Ishikawa (cell line): ENCODE measurements at regions not wholly inside any gene's neighbourhood (a gene's known extent, or its start where the extent isn't known, plus 50 kb on each side); places are given as distances from the start of the nearest gene placed in this dataset.

Experiments
- CEBPB ChIP-seq: IDR thresholded peaks from 2 replicates; pipeline ENCODE4 v1.6.1; 2012
- CREB1 ChIP-seq: IDR thresholded peaks from 2 replicates; pipeline ENCODE4 v1.6.1; 2012; ENCODE audit warnings: low read depth
- EGR1 ChIP-seq: IDR thresholded peaks from 2 replicates; pipeline ENCODE4 v1.6.1; 2012
- EP300 ChIP-seq: IDR thresholded peaks from 2 replicates; pipeline ENCODE4 v1.6.1; 2012; ENCODE audit warnings: borderline replicate concordance
- FOXM1 ChIP-seq: IDR thresholded peaks from 2 replicates; pipeline ENCODE4 v1.6.1; 2012; ENCODE audit warnings: low read depth, borderline replicate concordance
- MAX ChIP-seq: IDR thresholded peaks from 2 replicates; pipeline ENCODE4 v1.6.1; 2012
- NFIC ChIP-seq: IDR thresholded peaks from 2 replicates; pipeline ENCODE4 v1.6.1; 2012
- RAD21 ChIP-seq: IDR thresholded peaks from 2 replicates; pipeline ENCODE4 v1.6.1; 2012; ENCODE audit warnings: low read depth
- REST ChIP-seq: IDR thresholded peaks from 2 replicates; pipeline ENCODE4 v1.6.1; 2012; ENCODE audit warnings: low read depth, mild to moderate bottlenecking
- TAF1 ChIP-seq: IDR thresholded peaks from 2 replicates; pipeline ENCODE4 v1.6.1; 2012; ENCODE audit warnings: low read depth, mild to moderate bottlenecking
- TCF12 ChIP-seq: IDR thresholded peaks from 2 replicates; pipeline ENCODE4 v1.6.1; 2012; ENCODE audit warnings: low read depth
- TEAD4 ChIP-seq: IDR thresholded peaks from 2 replicates; pipeline ENCODE4 v1.6.1; 2012
- USF1 ChIP-seq: IDR thresholded peaks from 2 replicates; pipeline ENCODE4 v1.6.1; 2012
- YY1 ChIP-seq: IDR thresholded peaks from 2 replicates; pipeline ENCODE4 v1.6.1; 2012; ENCODE audit warnings: low read depth
- ZBTB7A ChIP-seq: IDR thresholded peaks from 2 replicates; pipeline ENCODE4 v1.6.1; 2012; ENCODE audit warnings: low read depth

GRCh38 chrX:73289039-73289438 is 74.4 kb upstream of the NAP1L2 start:
- TF ChIP-seq EP300, result no peak
- no peak for TF ChIP-seq TEAD4
- TF ChIP-seq RAD21, result peak; percentile 37; the same call in 1 of the 2 replicates
- no peak for TF ChIP-seq TAF1

- no peak for TF ChIP-seq RAD21
- TF ChIP-seq FOXM1, result no peak
- no peak for TF ChIP-seq NFIC
- TF ChIP-seq TEAD4, result no peak
- TF ChIP-seq YY1, result no peak
- TF ChIP-seq CEBPB, result no peak
- no peak for TF ChIP-seq REST
- TF ChIP-seq TAF1, result no peak
- TF ChIP-seq EP300, result no peak
- TF ChIP-seq MAX, result no peak
- TF ChIP-seq USF1, result no peak
- TF ChIP-seq TCF12, result no peak
- no peak for TF ChIP-seq ZBTB7A
- no peak for TF ChIP-seq EGR1
- no peak for TF ChIP-seq CREB1
Observed at GRCh38 chrX:73270753-73271152, 56.1 kb upstream of the NAP1L2 start.

- no peak for TF ChIP-seq EP300
- TF ChIP-seq CEBPB, result no peak
- TF ChIP-seq TEAD4, result no peak
- no peak for TF ChIP-seq TAF1
- TF ChIP-seq ZBTB7A, result no peak
- TF ChIP-seq YY1, result no peak
- TF ChIP-seq REST, result no peak
- TF ChIP-seq MAX, result no peak
- no peak for TF ChIP-seq TCF12
- TF ChIP-seq EGR1, result no peak
- no peak for TF ChIP-seq CREB1
- no peak for TF ChIP-seq RAD21
- TF ChIP-seq FOXM1, result no peak
- no peak for TF ChIP-seq USF1
Observed at GRCh38 chrX:73268463-73268862, 53.8 kb upstream of the NAP1L2 start.

- TF ChIP-seq YY1 (no peak), FOXM1 (no peak), USF1 (no peak), ZBTB7A (no peak), EGR1 (no peak), MAX (no peak), RAD21 (no peak), CREB1 (no peak), CEBPB (no peak), TAF1 (no peak), TEAD4 (no peak), EP300 (no peak), TCF12 (no peak), NFIC (no peak), REST (no peak)
Observed at GRCh38 chrX:73267979-73268378, 53.3 kb upstream of the NAP1L2 start.
